PC-3 (cell line): ENCODE measurements at regions not wholly inside any gene's neighbourhood (a gene's known extent, or its start where the extent isn't known, plus 50 kb on each side); places are given as distances from the start of the nearest gene placed in this dataset.

Source experiments
- CTCF ChIP-seq: fragments of 300-600 bp; sonication (generic); conservative IDR thresholded peaks from 2 replicates; pipeline ENCODE4 v1.5.1; 2017; ENCODE audit warnings: antibody characterized with exemption, low read depth, mild to moderate bottlenecking, low read length
- EZH2 ChIP-seq: fragments of 300-600 bp; sonication (generic); IDR thresholded peaks from one replicate; pipeline ENCODE4 v1.6.1; 2017; ENCODE audit warnings: antibody characterized with exemption, mild to moderate bottlenecking, low read length; ENCODE audit not compliant: unreplicated experiment

- no peak for TF ChIP-seq CTCF
- TF ChIP-seq EZH2: no peak
These were observed 187.0 kb downstream of the NUAK1 start for GRCh38 chr12:105951732-105952131.
